IPS-20b (cell line): ENCODE measurements at regions not wholly inside any gene's neighbourhood (a gene's known extent, or its start where the extent isn't known, plus 50 kb on each side); places are given as distances from the start of the nearest gene placed in this dataset.

Source experiments
- H3K27ac ChIP-seq: one replicate; pipeline ENCODE4 v1.5.1; 2013; ENCODE audit warnings: low read length
- H3K27me3 ChIP-seq: 2 replicates; pipeline ENCODE4 v1.6.1; 2013; ENCODE audit warnings: mild to moderate bottlenecking, low read length, inconsistent platforms; ENCODE audit not compliant: insufficient read depth
- H3K36me3 ChIP-seq: 2 replicates; pipeline ENCODE4 v1.6.1; 2013; ENCODE audit warnings: low read depth, mild to moderate bottlenecking, inconsistent platforms, low read length, moderate library complexity; ENCODE audit not compliant: insufficient read depth
- H3K4me1 ChIP-seq: 2 replicates; pipeline ENCODE4 v1.6.1; 2013; ENCODE audit warnings: mild to moderate bottlenecking, control low read depth, inconsistent platforms, low read length, moderate library complexity; ENCODE audit not compliant: insufficient read depth
- H3K4me3 ChIP-seq: 2 replicates; pipeline ENCODE4 v1.5.1; 2013; ENCODE audit warnings: mild to moderate bottlenecking, low read length, inconsistent platforms
- H3K9ac ChIP-seq: 2 replicates; pipeline ENCODE4 v1.6.1; 2013; ENCODE audit warnings: low read depth, mild to moderate bottlenecking, inconsistent platforms, low read length, moderate library complexity
- H3K9me3 ChIP-seq: 2 replicates; pipeline ENCODE4 v1.6.1; 2013; ENCODE audit warnings: mild to moderate bottlenecking, low read depth, low read length, inconsistent platforms; ENCODE audit not compliant: insufficient read depth

- H3K27me3 ChIP-seq = peaks cover 9% of the 10 kb centered on the region; the same call in 1 of the 2 replicates
- H3K9ac ChIP-seq = no peak overlapping the region
- peaks cover 4% of the 10 kb centered on the region; the same call in 1 of the 2 replicates for H3K4me1 ChIP-seq
- H3K4me3 ChIP-seq = no peak overlapping the region
- H3K36me3 ChIP-seq = no peaks in the 10 kb centered on the region
- no peak overlapping the region for H3K27ac ChIP-seq
- H3K9me3 ChIP-seq = no peaks in the 10 kb centered on the region
Observed at GRCh38 chr6:33950472-33950881, 146.7 kb upstream of the MLN start.

GRCh38 chr6:33949877-33950435 lies 146.2 kb upstream of the MLN start:
- H3K4me1 ChIP-seq = peaks cover 4% of the 10 kb centered on the region; the same call in 1 of the 2 replicates
- peaks cover 9% of the 10 kb centered on the region; the same call in 1 of the 2 replicates for H3K27me3 ChIP-seq
- no peaks in the 10 kb centered on the region for H3K36me3 ChIP-seq
- H3K27ac ChIP-seq = no peak overlapping the region
- no peak overlapping the region for H3K4me3 ChIP-seq
- no peaks in the 10 kb centered on the region for H3K9me3 ChIP-seq
- no peak overlapping the region for H3K9ac ChIP-seq

GRCh38 chr6:33949111-33949510 lies 145.3 kb upstream of the MLN start:
- no peak overlapping the region for H3K4me3 ChIP-seq
- H3K9ac ChIP-seq = no peak overlapping the region
- H3K4me1 ChIP-seq = peaks cover 4% of the 10 kb centered on the region; the same call in 1 of the 2 replicates
- H3K9me3 ChIP-seq = no peaks in the 10 kb centered on the region
- no peak overlapping the region for H3K27ac ChIP-seq
- H3K27me3 ChIP-seq = 0 out of 2 replicates have a peak, but pooled peaks cover 5% of the 10 kb centered on the region
- H3K36me3 ChIP-seq = no peaks in the 10 kb centered on the region

- H3K9me3 ChIP-seq = no peaks in the 10 kb centered on the region
- no peaks in the 10 kb centered on the region for H3K36me3 ChIP-seq
- 0 out of 2 replicates have a peak, but pooled peaks cover 5% of the 10 kb centered on the region for H3K27me3 ChIP-seq
- no peak overlapping the region for H3K4me3 ChIP-seq
- no peak overlapping the region for H3K27ac ChIP-seq
- H3K4me1 ChIP-seq = peaks cover 4% of the 10 kb centered on the region; the same call in 1 of the 2 replicates
- no peak overlapping the region for H3K9ac ChIP-seq
Observed at GRCh38 chr6:33947916-33948594, 144.3 kb upstream of the MLN start.

- Histone ChIP-seq H3K4me3 (no peak overlapping the region), H3K4me1 (peaks cover 4% of the 10 kb centered on the region; the same call in 1 of the 2 replicates), H3K27ac (no peak overlapping the region), H3K36me3 (no peaks in the 10 kb centered on the region), H3K27me3 (0 out of 2 replicates have a peak, but pooled peaks cover 4% of the 10 kb centered on the region), H3K9ac (no peak overlapping the region), H3K9me3 (no peaks in the 10 kb centered on the region)
Observed at GRCh38 chr6:33947047-33947446, 143.2 kb upstream of the MLN start.

GRCh38 chr6:33945931-33946330 lies 142.1 kb upstream of the MLN start:
- no peak overlapping the region for H3K9ac ChIP-seq
- H3K4me3 ChIP-seq = no peak overlapping the region
- H3K9me3 ChIP-seq = no peaks in the 10 kb centered on the region
- H3K4me1 ChIP-seq = peaks cover 4% of the 10 kb centered on the region; the same call in 1 of the 2 replicates
- H3K27ac ChIP-seq = no peak overlapping the region
- H3K36me3 ChIP-seq = no peaks in the 10 kb centered on the region
- no peaks in the 10 kb centered on the region for H3K27me3 ChIP-seq

- Histone ChIP-seq H3K4me3 (no peak overlapping the region), H3K9ac (no peak overlapping the region), H3K27me3 (no peaks in the 10 kb centered on the region), H3K36me3 (no peaks in the 10 kb centered on the region), H3K27ac (no peak overlapping the region), H3K4me1 (no peaks in the 10 kb centered on the region), H3K9me3 (no peaks in the 10 kb centered on the region)
Observed at GRCh38 chr6:33944686-33945411, 141.0 kb upstream of the MLN start.

- Histone ChIP-seq H3K9me3 (no peaks in the 10 kb centered on the region), H3K27ac (no peak overlapping the region), H3K36me3 (no peaks in the 10 kb centered on the region), H3K4me1 (no peaks in the 10 kb centered on the region), H3K9ac (no peak overlapping the region), H3K27me3 (peaks cover 5% of the 10 kb centered on the region; the same call in 1 of the 2 replicates), H3K4me3 (no peak overlapping the region)
Observed at GRCh38 chr6:33936886-33937285, 133.1 kb upstream of the MLN start.

GRCh38 chr6:33935439-33936080 lies 131.8 kb upstream of the MLN start:
- no peak overlapping the region for H3K4me3 ChIP-seq
- no peak overlapping the region for H3K9ac ChIP-seq
- H3K4me1 ChIP-seq = no peaks in the 10 kb centered on the region
- no peak overlapping the region for H3K27ac ChIP-seq
- H3K27me3 ChIP-seq = peaks cover 5% of the 10 kb centered on the region; the same call in 1 of the 2 replicates
- H3K9me3 ChIP-seq = no peaks in the 10 kb centered on the region
- no peaks in the 10 kb centered on the region for H3K36me3 ChIP-seq

GRCh38 chr6:33934731-33935270 lies 131.0 kb upstream of the MLN start:
- Histone ChIP-seq H3K4me3 (no peak overlapping the region), H3K27ac (no peak overlapping the region), H3K9ac (no peak overlapping the region), H3K9me3 (no peaks in the 10 kb centered on the region), H3K4me1 (no peaks in the 10 kb centered on the region), H3K36me3 (no peaks in the 10 kb centered on the region), H3K27me3 (peaks cover 5% of the 10 kb centered on the region; the same call in 1 of the 2 replicates)

- Histone ChIP-seq H3K9ac (no peak overlapping the region), H3K9me3 (peaks cover 6% of the 10 kb centered on the region), H3K27ac (no peak overlapping the region), H3K36me3 (no peaks in the 10 kb centered on the region), H3K4me1 (no peaks in the 10 kb centered on the region), H3K27me3 (no peaks in the 10 kb centered on the region; the same call in 1 of the 2 replicates), H3K4me3 (no peak overlapping the region; the same call in 1 of the 2 replicates)
Observed at GRCh38 chr6:33933101-33933500, 129.3 kb upstream of the MLN start.
